H9 (cell line): ENCODE measurements at regions not wholly inside any gene's neighbourhood (a gene's known extent, or its start where the extent isn't known, plus 50 kb on each side); places are given as distances from the start of the nearest gene placed in this dataset.

Experiments
- DNase-seq: peaks from one replicate; pipeline ENCODE4 v3.0.0-alpha.2; 2017
- H2AFZ ChIP-seq: one replicate; pipeline ENCODE4 v1.6.1; 2013; ENCODE audit warnings: mild to moderate bottlenecking, low read length, control low read depth, moderate library complexity
- H2AK5ac ChIP-seq: 2 replicates; pipeline ENCODE4 v1.6.1; 2013; ENCODE audit warnings: low read length, control low read depth, mixed read lengths; ENCODE audit not compliant: insufficient read length
- H2BK120ac ChIP-seq: one replicate; pipeline ENCODE4 v1.6.1; 2013; ENCODE audit warnings: low read depth, mild to moderate bottlenecking, low read length, control low read depth, inconsistent platforms; ENCODE audit not compliant: poor library complexity, severe bottlenecking
- H2BK12ac ChIP-seq: 2 replicates; pipeline ENCODE4 v1.6.1; 2013; ENCODE audit warnings: low read length, control low read depth, mixed read lengths, low read depth; ENCODE audit not compliant: insufficient read length
- H2BK15ac ChIP-seq: 2 replicates; pipeline ENCODE4 v1.6.1; 2013; ENCODE audit warnings: low read depth, low read length, control low read depth
- H2BK20ac ChIP-seq: one replicate; pipeline ENCODE4 v1.6.1; 2013; ENCODE audit warnings: low read depth, mild to moderate bottlenecking, low read length, control low read depth, inconsistent platforms; ENCODE audit not compliant: poor library complexity, severe bottlenecking
- H2BK5ac ChIP-seq: 2 replicates; pipeline ENCODE4 v1.6.1; 2013; ENCODE audit warnings: low read length, control low read depth, mixed read lengths; ENCODE audit not compliant: insufficient read length
- H3K14ac ChIP-seq: 2 replicates; pipeline ENCODE4 v1.6.1; 2013; ENCODE audit warnings: low read length, control low read depth; ENCODE audit not compliant: insufficient read depth
- H3K18ac ChIP-seq: 2 replicates; pipeline ENCODE4 v1.6.1; 2013; ENCODE audit warnings: low read depth, mild to moderate bottlenecking, mixed read lengths, low read length, control low read depth; ENCODE audit not compliant: insufficient read length
- H3K23ac ChIP-seq: 2 replicates; pipeline ENCODE4 v1.6.1; 2013; ENCODE audit warnings: low read length, control low read depth, mixed read lengths, low read depth; ENCODE audit not compliant: insufficient read length
- H3K23me2 ChIP-seq: 2 replicates; pipeline ENCODE4 v1.6.1; 2013; ENCODE audit warnings: low read depth, mild to moderate bottlenecking, mixed read lengths, low read length, control low read depth; ENCODE audit not compliant: insufficient read length, poor library complexity, severe bottlenecking
- H3K27ac ChIP-seq: 2 replicates; pipeline ENCODE4 v1.5.1; 2013; ENCODE audit warnings: low read length, control low read depth, mixed read lengths, low read depth; ENCODE audit not compliant: insufficient read length
- H3K27me3 ChIP-seq: 2 replicates; pipeline ENCODE4 v1.6.1; 2013; ENCODE audit warnings: low read length, control low read depth, inconsistent platforms; ENCODE audit not compliant: insufficient read depth
- H3K4ac ChIP-seq: 2 replicates; pipeline ENCODE4 v1.6.1; 2013; ENCODE audit warnings: low read depth, mild to moderate bottlenecking, control low read depth, inconsistent platforms, low read length, moderate library complexity
- H3K4me1 ChIP-seq: 2 replicates; pipeline ENCODE4 v1.6.1; 2013; ENCODE audit warnings: low read length, control low read depth, inconsistent platforms; ENCODE audit not compliant: insufficient read depth
- H3K4me2 ChIP-seq: 2 replicates; pipeline ENCODE4 v1.6.1; 2013; ENCODE audit warnings: low read length, control low read depth, mixed read lengths; ENCODE audit not compliant: insufficient read length, insufficient read depth
- H3K56ac ChIP-seq: 2 replicates; pipeline ENCODE4 v1.6.1; 2013; ENCODE audit warnings: low read depth, mild to moderate bottlenecking, mixed read lengths, low read length, control low read depth; ENCODE audit not compliant: insufficient read length
- H3K79me1 ChIP-seq: 2 replicates; pipeline ENCODE4 v1.6.1; 2013; ENCODE audit warnings: low read depth, mild to moderate bottlenecking, moderate library complexity, low read length, control low read depth, inconsistent platforms; ENCODE audit not compliant: insufficient read depth, poor library complexity, severe bottlenecking
- H3K79me2 ChIP-seq: 2 replicates; pipeline ENCODE4 v1.6.1; 2013; ENCODE audit warnings: low read length, control low read depth, inconsistent platforms; ENCODE audit not compliant: insufficient read depth
- H3K9ac ChIP-seq: 2 replicates; pipeline ENCODE4 v1.6.1; 2013; ENCODE audit warnings: low read length, control low read depth, mixed read lengths; ENCODE audit not compliant: insufficient read length; ENCODE audit errors: extremely low read depth
- H3K9me3 ChIP-seq: one replicate; pipeline ENCODE4 v1.6.1; 2013; ENCODE audit warnings: low read depth, low read length, inconsistent platforms; ENCODE audit not compliant: control insufficient read depth
- H3T11ph ChIP-seq: one replicate; pipeline ENCODE4 v1.6.1; 2013; ENCODE audit warnings: mild to moderate bottlenecking, low read length, control low read depth, inconsistent platforms
- H4K20me1 ChIP-seq: one replicate; pipeline ENCODE4 v1.6.1; 2013; ENCODE audit not compliant: control insufficient read depth, insufficient read length, insufficient read depth
- H4K5ac ChIP-seq: 2 replicates; pipeline ENCODE4 v1.6.1; 2013; ENCODE audit warnings: low read depth, mild to moderate bottlenecking, mixed read lengths, low read length, control low read depth; ENCODE audit not compliant: insufficient read length
- H4K8ac ChIP-seq: replicated peaks from 2 replicates; pipeline ENCODE4 v1.6.1; 2013; ENCODE audit warnings: low read length, control low read depth, mixed read lengths, low read depth; ENCODE audit not compliant: insufficient read length
- H4K91ac ChIP-seq: 2 replicates; pipeline ENCODE4 v1.6.1; 2013; ENCODE audit warnings: low read depth, mild to moderate bottlenecking, moderate library complexity, mixed read lengths, low read length, control low read depth; ENCODE audit not compliant: insufficient read length
- H3K27ac Mint-ChIP-seq, 3 experiments: 2 replicates in 2 of 3; 3 replicates in 1 of 3; pipeline ENCODE4 v1.8.0; 2020 to 2021; ENCODE audit warnings: mixed read lengths in 3 of 3, mild to moderate bottlenecking in 1 of 3, moderate library complexity in 1 of 3
- H3K27me3 Mint-ChIP-seq: 2 replicates; pipeline ENCODE4 v1.8.0; 2021; ENCODE audit warnings: low read depth, mild to moderate bottlenecking, moderate library complexity, mixed read lengths
- H3K36me3 Mint-ChIP-seq, 3 experiments: 2 replicates in 2 of 3; 3 replicates in 1 of 3; pipeline ENCODE4 v1.8.0; 2020 to 2021; ENCODE audit warnings: low read depth in 3 of 3, mixed read lengths in 3 of 3; ENCODE audit not compliant: insufficient read depth in 1 of 3
- H3K4me1 Mint-ChIP-seq, 2 experiments: 2 replicates each; pipeline ENCODE4 v1.8.0; 2020; ENCODE audit warnings: mixed read lengths in 2 of 2
- H3K4me3 Mint-ChIP-seq, 2 experiments: 2 replicates in 1 of 2; 3 replicates in 1 of 2; pipeline ENCODE4 v1.8.0; 2020 to 2021; ENCODE audit warnings: mild to moderate bottlenecking in 2 of 2, mixed read lengths in 2 of 2, moderate library complexity in 1 of 2
- H3K9me3 Mint-ChIP-seq, 2 experiments: 2 replicates in 1 of 2; 3 replicates in 1 of 2; pipeline ENCODE4 v1.8.0; 2020; ENCODE audit warnings: mild to moderate bottlenecking in 2 of 2, mixed read lengths in 2 of 2, moderate library complexity in 1 of 2
- CTCF ChIP-seq: fragments of 200-600 bp; sonication (generic); conservative IDR thresholded peaks from 3 replicates; pipeline ENCODE4 v1.8.0; 2021; ENCODE audit warnings: antibody characterized with exemption, mild to moderate bottlenecking
- WGBS: extraction: QIAGEN DNeasy Blood & Tissue Kit; methylation state at CpG from one replicate; pipeline ENCODE4 v1.1.7; 2013; ENCODE audit warnings: missing lambda C conversion rate, low lambda C conversion rate, mixed read lengths; ENCODE audit not compliant: insufficient read length; ENCODE audit errors: extremely low coverage; 5-methylcytosine and 5-hydroxymethylcytosine counted together

GRCh38 chr1:95728841-95729240 lies 494.8 kb downstream of the RWDD3 start:
- no peaks in the 10 kb centered on the region for H3K9me3 ChIP-seq
- no peak overlapping the region for H3K27ac ChIP-seq
- H3K4me3 Mint-ChIP-seq, result no peak overlapping the region
- no peaks in the 10 kb centered on the region for H4K20me1 ChIP-seq
- no peak overlapping the region for H4K91ac ChIP-seq
- no peak overlapping the region for H3K56ac ChIP-seq
- H3K23me2 ChIP-seq, result no peaks in the 10 kb centered on the region
- H2AFZ ChIP-seq, result no peak overlapping the region
- no peaks in the 10 kb centered on the region for H3K27me3 ChIP-seq
- no peak overlapping the region for H4K5ac ChIP-seq
- no peak for TF ChIP-seq CTCF
- no peak overlapping the region for H2BK12ac ChIP-seq
- WGBS, result no CpG with 5 or more reads among the region's 2 CpGs
- no peak overlapping the region for H2BK20ac ChIP-seq
- no peak overlapping the region for H2AK5ac ChIP-seq
- H3K14ac ChIP-seq, result no peak overlapping the region
- H3K9me3 Mint-ChIP-seq, result no peaks in the 10 kb centered on the region
- H3K36me3 Mint-ChIP-seq, result no peaks in the 10 kb centered on the region; a peak in 1 of 7 replicates
- no peaks in the 10 kb centered on the region for H3K79me1 ChIP-seq
- H3K4ac ChIP-seq, result no peak overlapping the region
- no peak overlapping the region for H3K23ac ChIP-seq
- no peak overlapping the region for H3T11ph ChIP-seq
- no peaks in the 10 kb centered on the region for H3K79me2 ChIP-seq
- H2BK15ac ChIP-seq, result no peak overlapping the region
- no peak overlapping the region for H4K8ac ChIP-seq
- H3K9ac ChIP-seq, result no peak overlapping the region
- peaks cover 0 to 3% of the 10 kb centered on the region in 2 experiments; a peak in 1 of 4 replicates for H3K4me1 Mint-ChIP-seq
- H2BK120ac ChIP-seq, result no peak overlapping the region
- no peaks in the 10 kb centered on the region for H3K4me1 ChIP-seq
- DNase-seq, result no peak
- no peaks in the 10 kb centered on the region for H3K27me3 Mint-ChIP-seq
- H3K18ac ChIP-seq, result no peak overlapping the region
- H3K4me2 ChIP-seq, result no peak overlapping the region
- no peak overlapping the region for H2BK5ac ChIP-seq
- no peak overlapping the region for H3K27ac Mint-ChIP-seq
